Left forelimb (tissue), 1 donor: ENCODE measurements at regions not wholly inside any gene's neighbourhood (a gene's known extent, or its start where the extent isn't known, plus 50 kb on each side); places are given as distances from the start of the nearest gene placed in this dataset.

ENCODE experiments used
- DNase-seq: peaks from one replicate; pipeline ENCODE4 v3.0.0-alpha.2; 2018; ENCODE audit warnings: low spot score

DNA sequence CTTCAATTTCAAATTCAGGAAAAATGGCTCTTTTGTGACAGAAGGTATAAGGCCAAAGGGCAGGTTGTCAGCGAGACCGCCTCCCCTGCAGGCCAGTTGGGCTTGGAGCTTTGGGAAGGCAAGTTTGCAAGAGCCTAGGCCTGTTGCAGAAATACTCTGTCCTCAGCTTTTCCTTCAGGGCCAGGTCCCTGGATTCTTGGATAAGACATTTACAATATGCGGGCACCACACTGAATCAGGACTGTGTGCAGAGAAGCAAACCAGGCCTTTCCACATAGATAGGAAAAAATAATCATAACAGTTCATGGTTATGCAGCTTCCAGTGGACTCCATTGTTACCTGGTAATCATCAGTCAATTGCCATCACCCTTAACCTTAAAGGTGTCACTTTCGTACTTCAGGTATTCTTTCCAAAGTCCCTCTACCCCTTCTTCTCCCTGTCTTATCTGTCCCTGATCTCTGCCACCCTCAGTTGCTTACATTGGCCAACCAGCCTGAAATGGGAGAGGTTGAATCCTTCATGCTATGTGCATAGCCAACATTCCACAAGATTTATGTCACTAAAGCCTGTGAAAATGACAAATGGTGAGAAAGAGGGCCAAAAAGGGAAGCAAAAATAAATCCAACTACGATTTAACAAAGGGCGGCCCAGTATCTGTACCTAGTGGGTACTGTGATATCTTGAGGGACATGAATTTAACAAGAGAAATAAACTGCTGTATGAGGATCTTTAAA, 304.5 kb upstream of the NFE2L3 start:
- DNase-seq: no peak

DNA sequence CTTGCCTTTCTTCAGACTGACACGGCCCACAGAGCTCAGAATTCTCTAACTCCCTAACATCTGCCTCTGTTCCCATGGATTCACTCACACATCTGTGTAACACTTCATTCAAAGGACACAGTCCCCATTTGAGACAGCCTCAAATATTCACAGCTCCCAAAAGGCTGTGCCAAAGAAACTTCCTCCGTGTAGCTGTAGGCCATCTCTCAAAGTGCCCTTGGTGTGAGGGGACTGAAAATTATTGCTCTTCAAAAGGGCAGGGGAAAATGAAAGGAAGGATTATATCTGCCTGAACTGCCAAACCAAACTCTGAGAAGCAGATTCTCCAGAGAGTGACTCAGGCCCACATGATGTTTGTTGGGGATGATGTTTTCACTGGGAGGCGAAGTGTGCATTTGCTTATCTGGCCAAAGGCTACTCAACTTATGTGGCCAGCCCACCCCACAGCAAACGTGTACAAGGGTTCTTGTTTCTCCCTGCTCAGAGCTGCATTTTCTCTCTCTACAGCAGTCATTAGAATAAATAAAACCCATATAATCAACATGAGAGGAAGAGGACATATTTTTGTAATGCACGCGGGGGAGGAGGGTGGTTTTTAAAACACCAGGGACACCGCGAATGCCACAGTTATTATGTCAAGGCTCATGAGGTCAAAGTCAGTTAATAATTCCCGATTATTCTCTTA, 302.4 kb upstream of the NFE2L3 start:
- DNase-seq: no peak

DNA sequence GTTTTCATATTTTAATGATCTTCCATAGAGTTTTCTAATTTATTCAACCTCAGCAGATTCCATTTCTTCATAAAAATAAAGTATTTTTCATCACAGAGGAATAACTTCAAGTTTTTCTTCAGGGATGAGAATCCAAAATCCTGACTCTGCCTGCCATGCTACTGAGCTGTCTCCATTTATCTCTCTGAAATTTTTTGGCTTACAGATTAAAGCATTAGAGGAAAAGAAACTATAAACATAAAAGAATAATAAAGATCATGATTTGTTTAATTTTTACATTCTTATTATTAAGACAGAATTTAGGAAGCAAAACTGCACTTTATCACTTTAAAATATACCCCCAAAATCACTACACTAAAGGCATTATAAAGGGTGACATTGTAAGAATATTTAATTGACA, 301.8 kb upstream of the NFE2L3 start:
- DNase-seq: no peak

DNA sequence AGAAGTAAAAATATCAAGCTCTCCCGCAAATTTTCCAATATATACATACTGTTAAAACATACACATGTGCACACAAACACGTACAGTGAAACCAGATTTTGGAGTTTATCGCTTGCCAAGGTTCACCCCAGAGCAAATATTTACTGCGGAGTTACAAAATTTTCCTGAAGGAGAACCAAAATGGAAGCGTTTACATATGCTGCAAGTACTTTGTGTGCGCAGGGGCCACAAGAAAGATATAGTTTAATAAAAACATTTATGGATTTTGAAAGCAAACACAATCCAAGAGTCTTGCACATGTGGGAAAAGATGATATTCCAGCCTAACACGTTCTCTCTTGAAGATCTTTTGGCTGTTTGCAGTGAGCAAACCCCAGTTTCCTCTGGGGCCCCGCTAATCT, 301.3 kb upstream of the NFE2L3 start:
- no peak for DNase-seq

DNA sequence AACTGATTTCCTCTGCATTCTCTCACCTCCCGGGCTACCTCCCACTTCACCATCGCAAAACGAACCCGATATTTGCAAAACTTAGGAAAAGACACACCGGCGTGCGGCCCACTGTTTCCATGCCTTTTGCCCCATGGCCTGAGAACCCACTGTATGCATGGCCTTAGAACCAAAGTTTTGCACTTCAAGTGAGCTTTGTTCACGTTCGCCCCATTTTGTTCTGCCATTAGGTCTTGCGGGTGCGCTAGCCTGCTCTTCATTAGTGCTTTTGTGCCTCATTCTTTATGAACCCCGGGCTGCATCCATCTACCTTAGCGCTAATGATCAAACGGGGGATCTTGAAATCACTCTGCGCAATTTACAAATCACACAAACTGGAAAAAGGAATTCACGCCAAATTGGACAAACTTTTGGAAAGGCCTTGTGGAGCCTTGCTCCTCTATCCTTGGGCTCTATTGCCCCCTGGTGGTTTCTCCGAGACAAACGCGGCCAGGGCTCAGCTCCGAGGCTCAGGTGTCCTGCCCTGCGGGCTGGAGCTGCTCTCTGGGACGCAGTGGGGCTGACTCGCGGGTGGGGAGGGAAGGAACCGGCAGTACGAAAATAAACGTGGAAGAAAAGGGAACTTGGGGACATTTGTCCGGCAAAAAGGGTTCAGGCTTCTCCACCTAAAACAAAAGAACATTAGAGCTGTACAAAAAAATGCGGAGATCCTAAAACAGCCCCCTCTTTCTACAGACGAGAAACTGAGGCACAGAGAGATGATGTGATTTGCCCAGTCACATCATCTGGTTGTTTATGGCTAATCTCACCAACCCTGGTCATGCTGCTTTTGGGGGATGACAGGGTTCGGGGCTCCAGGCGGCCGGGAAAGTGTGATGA, 300.4 kb upstream of the NFE2L3 start:
- DNase-seq: peak; percentile 90

DNA sequence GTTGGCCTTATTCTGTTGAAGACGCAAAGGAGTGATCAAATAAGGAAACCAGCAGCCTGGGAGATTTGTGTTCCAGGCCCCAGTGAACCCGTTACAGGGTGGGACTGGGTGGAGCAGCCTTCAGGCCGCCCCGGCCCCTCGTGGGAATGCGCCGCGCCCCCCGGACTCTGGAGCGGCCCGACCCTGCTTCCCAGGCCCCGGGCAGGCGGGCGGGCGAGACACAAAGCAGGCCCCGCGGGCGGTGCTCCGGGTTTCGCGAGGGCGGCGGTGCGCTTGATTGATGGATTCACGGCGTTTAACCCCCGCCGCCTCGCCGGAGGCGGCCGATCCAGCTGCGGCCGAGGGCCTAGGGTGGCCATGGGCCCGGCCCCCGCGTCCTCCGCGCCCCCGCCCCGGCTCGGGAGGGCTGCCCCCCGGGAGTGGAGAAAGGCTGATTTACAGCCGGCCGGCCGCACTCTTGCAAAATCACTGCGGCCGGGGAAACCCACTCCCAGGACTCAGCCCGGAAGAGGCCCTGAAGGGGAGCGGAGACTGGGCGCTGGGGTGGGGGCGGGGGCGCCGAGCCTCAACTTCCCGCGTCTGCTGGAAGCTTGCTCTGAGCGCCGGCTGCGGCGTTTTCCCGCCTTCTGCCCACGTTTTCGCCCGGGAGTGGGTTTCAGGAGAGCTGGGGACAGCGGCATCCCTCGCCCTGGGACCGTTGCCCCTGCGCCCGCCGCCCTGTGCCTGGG, 299.6 kb upstream of the NFE2L3 start:
- peak; percentile 82 for DNase-seq

DNA sequence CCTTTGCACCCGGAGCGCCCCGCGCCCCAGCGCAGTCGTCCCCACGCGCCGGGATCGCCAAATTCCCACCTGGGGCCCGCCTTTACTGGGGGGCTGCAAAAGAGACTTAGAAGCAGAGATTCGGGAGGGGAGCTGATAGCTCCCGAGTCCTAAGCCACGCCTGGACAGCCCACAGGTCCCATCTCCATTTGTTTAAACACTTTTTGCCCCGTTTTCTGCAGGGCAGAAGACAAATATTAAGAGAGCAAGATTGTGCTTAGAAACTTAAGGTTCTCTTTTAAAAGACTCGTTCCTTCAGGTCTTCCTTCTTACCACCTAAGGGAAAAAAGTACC, 299.1 kb upstream of the NFE2L3 start:
- DNase-seq: no peak

DNA sequence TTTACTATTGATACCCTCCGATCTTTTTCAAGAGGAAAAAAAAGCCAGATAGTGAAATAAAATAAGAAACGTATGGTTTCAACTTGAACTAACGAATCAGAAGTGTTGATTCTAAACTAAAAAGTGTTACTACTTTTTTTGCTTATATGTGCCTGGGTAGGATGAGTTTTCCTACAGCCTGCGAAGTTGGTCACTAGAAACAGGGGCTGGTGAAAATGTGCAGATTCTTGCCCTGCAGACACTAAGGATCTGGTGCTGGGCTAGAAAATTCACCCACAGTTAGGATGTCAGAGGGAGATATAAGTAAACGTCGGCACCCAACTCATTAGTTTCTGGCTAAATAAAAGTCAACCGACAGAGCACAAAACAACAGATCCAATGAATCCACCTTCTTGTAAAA, 298.7 kb upstream of the NFE2L3 start:
- no peak for DNase-seq

DNA sequence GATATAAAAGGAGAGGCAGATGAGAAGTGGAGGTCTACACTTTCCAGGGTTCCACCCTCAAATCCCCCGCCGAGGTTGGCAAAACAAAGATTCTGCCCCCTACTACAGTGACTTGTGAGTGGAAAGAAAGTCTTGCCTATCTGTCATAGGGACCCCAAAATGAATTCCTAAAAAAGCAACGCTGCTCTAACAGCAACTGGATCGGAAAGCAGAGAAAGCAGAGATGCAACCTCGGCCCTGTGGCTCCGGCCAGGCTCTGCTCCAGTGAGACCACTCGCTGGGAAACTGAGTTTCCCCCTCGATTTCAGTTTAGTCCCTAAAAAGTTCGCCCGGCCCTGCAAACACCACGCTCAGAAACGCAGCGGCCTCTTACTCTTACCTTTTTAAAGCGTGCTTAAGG, 297.9 kb upstream of the NFE2L3 start:
- no peak for DNase-seq

DNA sequence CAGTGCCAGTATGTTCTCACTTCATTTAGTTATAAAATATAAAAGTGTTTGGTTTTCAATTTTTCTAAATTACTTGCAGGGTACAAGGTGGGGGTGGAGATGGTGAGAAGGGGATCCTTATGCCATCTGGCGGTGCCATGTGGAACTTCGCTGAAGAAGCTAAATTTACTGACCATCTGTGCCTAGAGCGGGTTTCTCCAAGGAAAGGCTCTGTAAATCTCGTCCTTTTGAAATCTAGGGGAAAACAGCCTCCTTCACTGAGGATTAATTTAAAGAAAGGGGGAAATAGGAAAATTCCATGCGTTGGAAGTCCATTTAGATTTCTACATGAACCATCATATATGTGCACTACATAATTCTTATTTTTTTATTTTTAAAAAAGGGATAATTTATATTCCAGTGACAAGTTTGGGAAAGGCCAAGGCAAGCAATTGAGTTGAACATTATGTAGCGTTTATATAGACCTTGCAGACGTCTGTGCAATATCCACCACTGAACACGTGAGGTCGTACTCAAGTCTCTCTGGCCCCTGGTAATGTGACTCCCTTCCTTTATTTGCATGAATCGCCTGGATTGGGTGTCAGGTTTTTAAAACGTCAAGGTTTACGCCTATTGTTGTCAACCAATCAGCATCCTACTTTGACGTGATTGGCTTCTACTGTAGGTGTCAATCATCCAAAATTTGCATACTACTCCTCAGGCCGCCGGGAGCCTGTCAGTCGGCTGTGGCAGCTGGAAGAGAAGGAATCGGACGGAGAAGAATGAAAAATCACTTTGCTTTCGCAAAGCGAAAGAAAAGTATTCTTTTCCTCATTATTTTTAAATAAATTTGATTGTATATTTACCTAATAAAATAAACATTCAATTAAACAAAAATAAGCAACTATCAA, 297.1 kb upstream of the NFE2L3 start:
- peak; percentile 82 for DNase-seq

DNA sequence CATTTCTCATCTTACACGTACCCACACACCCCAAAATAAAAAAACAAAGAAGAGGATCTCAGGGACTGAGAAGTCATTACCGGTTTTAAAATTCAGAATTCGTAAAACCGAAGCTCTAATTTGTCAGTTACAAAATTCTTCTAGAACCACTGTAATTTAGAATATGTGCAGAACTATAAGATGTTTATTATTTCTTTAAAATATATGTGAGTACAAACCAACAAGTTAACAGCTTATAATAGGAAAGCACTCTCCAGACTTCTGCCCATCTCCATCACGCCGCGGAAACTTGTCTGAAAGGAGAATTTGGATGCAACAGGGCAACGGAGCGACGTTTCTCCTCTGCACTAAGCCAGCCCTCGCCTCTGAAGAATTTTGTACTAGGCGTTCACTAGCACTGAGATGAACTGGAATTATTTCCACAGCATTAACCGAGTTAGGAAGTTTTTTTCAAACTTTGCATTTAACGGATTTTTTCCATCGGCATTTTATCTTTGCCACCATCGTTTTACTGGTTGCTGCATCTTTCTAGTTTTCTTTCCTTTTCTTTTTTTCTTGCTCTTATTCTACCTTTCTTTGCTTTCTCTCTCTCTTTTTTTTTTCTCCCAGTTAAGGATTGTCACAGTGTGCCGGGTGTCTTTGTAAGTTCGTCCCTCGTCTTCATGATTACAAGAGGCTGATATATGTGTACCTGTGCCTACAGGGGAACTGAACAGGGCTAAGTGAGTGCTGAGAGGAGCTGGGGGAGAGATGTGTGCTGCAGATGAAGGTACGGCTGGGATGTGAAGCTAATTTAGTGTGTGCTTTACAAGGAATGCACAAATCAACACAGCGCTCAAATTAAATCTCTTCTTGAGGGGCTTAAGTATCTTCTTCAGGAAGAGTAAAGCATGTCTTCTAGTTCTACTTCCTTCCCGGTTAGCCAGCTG, 295.9 kb upstream of the NFE2L3 start:
- no peak for DNase-seq

DNA sequence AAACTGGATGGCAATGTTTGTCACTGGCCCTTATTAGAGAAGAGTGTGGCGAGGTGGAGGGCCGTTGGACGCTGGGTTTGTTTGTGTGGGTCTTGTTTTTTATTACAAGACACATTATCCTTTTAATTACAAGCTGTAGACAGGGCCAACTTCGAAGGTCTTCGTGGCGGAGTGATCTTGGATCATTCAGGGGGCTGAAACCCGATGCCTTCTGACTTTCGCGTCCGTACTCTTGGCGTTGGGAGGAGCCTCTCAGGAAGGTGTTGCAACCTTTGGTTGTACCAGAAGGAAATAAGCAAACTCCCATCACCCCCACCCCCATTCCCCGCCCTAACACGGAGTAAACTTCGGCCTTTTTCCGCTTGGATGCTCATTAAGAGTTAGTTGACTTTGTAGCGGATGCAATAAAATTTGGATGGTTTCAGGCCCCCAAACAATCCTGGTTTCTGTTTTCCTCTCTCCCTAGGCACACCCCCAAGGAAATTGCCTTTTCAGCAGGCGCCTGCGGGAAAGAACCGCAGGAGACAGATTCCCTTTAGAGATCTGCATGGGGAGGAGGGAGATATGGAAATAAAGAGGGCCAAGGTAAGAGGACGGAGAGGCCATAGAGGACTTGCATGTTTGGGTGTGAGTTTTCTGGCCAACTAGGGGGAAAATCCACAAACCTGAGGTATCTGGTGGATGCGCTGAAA, 294.5 kb upstream of the NFE2L3 start:
- no peak for DNase-seq

DNA sequence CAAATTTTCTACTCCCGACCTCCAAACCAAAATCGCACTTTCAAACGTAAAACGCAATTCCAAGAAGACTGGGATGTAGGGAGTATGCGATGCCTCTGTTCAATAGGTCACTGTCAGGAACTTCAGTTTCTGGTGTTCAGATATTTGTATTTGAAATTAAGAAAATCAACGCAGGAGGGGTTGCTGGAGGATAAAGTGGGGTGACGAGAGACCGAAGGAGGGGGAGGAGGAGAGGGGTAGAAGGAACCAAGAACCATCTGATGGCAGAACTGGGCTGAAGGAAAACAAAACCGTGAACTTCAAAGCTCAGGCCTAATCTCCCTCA, 293.8 kb upstream of the NFE2L3 start:
- no peak for DNase-seq

DNA sequence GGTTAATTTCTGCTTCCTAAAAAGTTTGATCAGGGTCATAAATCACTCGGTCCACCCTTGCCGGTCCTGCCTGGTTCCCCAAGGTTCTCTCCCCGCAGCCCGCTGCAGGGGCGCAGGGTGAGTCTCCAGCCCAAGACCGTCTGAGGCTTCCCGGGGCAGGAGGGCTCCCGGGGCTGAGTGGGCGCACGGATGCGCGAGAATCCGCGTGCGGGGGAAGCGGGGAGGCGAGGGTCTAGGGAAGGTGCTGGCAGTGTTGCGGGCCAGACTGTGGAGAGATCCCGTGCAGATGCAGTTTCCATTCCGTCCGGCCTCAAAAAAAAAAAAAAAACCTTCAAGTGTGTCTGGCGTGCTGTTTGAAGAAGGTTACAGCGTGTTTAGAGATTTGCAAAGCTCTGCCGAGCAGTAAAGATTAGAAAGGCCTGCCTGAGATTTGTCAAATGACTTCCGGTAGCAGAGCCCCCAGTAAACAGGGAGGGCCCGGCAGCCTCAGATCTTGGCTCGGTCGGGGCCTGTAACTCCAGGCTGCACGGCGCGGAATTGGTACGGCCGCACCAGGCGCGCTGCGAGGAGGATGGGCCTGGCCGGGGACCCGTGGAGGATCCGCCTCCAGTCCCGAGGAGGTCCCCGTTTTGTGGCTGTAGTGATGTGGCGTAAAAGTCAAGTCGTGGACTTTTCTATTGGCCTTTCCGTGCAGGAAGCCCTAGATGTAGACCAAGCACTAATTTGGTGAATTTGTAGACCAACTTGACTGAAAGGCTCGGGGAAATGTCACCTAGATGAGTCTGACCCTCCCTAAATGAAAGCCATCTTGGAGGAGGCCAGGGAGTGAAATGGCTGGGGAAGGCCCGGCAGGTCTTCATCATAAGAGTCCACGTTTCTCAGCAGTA, 293.2 kb upstream of the NFE2L3 start:
- no peak for DNase-seq

DNA sequence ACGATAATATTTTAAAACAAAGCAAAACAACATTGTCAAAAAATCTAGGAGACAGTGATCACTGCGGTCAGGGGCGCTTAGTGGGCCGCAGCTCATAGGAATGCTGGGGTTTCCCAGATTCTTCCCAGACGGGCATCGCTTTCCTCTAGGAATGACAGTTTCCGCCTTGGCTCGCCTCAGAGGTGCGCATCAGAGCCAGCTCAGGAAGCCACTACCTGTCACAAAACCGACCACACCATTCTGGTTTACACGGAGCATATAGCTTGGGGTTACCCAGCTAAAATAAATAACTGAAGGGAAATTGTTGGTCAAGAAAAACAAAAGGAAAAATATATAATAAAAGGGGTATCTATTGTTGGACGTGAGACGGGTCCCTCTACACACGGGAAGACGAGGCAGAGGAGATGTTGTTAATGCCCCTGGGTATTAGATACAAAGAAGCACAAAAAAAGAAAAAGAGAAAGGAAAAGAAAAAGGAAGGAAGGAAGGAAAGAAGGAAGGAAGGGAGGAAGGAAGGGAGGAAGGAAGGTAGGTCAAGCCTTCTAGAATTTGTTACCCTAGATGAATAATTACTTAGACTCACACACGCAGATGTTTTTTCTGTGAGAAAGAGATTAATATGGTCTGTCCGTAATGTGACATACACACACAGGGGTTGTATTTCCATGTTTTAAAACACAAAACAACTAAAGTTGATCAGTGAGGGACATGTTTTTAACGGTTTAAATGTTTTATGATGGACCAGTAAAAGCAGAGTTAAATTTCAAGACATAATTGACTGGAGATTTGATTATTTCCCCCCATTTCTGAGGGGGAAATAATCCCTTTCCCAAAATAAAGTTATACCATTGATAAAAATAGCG, 292.4 kb upstream of the NFE2L3 start:
- no peak for DNase-seq

DNA sequence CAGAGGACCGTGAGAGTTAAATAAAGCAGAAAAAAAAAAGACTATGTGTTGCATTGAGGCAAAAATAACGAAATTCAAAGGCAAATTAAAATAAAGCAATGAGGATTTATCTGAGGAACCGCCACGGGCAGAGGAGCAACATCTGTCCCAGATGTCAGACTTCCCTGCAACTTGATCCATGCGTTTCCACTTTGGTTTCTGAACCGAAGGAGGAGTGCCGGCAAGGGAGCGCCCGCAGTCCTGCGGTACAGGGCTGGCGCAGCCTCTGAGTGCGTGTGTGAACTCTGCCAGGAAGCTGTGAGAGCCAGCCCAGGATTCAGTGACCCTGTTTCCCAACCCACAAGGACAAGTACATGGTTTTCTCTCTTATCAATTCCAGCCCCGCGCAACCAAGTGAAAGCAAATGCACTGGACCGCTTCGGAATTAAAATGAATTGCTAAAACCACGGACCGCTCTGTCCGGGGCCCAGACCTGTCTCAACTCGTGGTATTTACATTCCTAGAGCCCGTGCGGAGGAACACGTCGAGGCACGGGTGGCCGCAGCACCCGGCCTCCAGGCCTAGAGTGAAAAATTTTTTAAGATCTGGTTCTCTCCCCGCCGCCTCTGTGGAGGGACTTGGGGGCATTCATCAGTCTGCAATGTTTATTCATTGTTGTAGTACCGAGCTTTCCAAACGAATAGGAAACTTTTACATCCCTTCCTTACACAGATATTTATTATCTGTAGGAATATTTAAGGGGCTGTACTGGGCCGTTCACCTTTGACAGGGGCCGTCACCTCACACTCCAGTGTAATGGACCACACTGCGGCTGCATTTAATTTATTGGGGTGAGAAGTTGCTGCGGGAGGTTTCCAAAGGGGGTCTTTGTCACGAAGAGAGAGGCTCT, 291.5 kb upstream of the NFE2L3 start:
- no peak for DNase-seq

DNA sequence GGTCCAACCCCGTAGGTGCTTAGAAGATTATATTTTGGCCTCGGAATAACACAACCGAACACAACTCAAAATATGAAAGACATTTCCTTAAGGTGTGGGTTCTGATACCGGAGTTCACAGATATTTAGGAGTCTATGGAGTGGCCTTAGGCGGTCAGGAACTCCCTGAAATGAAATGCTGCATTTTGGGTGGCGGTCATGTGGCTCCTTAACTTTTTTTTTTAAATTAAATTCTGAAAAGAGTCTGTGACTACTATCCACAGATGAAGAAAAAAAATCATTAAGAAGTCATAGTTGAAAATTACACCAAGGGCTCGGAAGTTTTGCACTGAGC, 290.9 kb upstream of the NFE2L3 start:
- no peak for DNase-seq
